HEK293T (cell line): ENCODE measurements at regions not wholly inside any gene's neighbourhood (a gene's known extent, or its start where the extent isn't known, plus 50 kb on each side); places are given as distances from the start of the nearest gene placed in this dataset.

Experiments
- ELF4 ChIP-seq: fragments of 450-650 bp; IDR thresholded peaks from 2 replicates; pipeline ENCODE4 v1.6.1; 2017; ENCODE audit warnings: antibody characterized with exemption
- SP1 ChIP-seq: fragments of 450-650 bp; IDR thresholded peaks from 2 replicates; pipeline ENCODE4 v1.6.1; 2017
- TARDBP ChIP-seq: fragments of 450-650 bp; IDR thresholded peaks from 2 replicates; pipeline ENCODE4 v1.6.1; 2016

DNA sequence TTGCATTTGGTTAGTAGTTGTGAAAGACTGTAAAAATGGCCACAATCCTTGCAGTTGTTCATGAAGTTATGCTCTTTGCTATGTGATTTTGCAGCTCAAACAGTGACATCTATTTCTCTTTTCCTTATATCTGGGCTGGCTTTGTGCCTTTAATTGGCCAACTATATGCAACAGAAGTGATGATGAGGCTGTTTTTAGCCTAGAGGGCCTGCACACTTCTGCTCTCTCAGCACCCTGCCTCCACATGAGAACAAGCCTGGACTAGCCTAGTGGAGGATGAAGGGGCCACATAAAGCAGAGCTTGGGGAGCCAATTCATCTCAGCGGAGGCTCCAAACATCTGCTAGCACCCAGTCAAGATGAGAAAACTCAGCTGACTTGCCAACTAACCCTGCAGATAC lies 339.8 kb downstream of the OMA1 start:
- TF ChIP-seq TARDBP (no peak), ELF4 (no peak), SP1 (no peak)
